ENCODE measurements at regions not wholly inside any gene's neighbourhood (a gene's known extent, or its start where the extent isn't known, plus 50 kb on each side); places are given as distances from the start of the nearest gene placed in this dataset.

- no peak for DNase-seq
These were observed 52.0 kb upstream of the RPL11 start for GRCh38 chr1:23639460-23640095.

- no peak for DNase-seq
These were observed 52.8 kb upstream of the RPL11 start for GRCh38 chr1:23638786-23639241.

DNA sequence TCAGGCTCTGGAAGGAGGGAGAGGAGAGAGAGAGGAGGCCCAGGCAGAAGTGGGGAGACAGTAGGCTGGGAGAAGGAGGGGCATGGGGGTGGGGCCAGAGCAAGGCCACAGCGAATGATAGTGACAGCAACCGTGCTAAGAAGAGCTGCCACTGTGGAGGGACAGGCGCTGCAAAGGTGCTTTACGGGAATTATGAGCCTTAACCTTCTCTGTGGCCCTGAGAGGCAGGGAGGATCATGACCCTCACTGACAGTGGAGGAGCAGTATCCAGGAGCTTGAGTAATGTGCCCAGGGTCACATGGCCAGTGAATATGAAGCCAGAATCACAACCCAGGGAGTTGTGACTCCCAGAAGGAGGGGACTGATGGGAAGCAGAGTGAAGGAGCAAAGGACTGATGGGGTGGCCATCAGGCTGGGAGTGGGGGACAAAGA lies 53.4 kb upstream of the RPL11 start:
- no peak for DNase-seq

GRCh38 chr1:23636009-23636408 lies 55.6 kb upstream of the RPL11 start:
- DNase-seq: no peak

- DNase-seq: peak; percentile 59
These were observed 56.6 kb upstream of the RPL11 start for GRCh38 chr1:23634840-23635651.

GRCh38 chr1:23634518-23634839 lies 57.1 kb upstream of the RPL11 start:
- DNase-seq: no peak

GRCh38 chr1:23632479-23633160 lies 59.0 kb upstream of the RPL11 start:
- no peak for DNase-seq

DNA sequence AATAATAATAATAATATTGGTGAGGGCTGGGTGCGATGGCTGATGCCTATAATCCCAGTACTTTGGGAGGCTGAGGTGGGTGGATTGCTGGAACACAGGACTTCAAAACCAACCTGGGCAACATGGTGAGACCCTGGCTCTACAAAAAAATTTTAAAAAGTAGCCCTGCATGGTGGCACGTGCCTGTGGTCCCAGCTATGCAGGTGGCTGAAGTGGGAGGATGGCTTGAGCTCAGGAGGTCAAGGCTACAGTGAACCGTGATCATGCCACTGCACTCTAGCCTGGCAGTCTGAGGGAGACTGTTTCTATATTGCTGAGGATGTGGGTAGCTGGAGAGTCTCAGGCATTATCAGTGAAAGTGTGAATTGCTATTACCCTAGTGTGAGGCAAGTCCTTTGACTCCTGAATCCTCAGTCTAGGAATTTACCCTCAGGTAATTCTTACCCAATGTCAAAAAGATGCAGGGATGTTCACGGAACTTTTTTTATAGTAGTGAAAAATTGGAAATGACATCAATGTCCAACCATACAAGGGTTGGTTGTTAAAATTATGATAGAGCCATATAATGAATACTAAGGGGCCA lies 61.8 kb upstream of the RPL11 start:
- DNase-seq: no peak

DNA sequence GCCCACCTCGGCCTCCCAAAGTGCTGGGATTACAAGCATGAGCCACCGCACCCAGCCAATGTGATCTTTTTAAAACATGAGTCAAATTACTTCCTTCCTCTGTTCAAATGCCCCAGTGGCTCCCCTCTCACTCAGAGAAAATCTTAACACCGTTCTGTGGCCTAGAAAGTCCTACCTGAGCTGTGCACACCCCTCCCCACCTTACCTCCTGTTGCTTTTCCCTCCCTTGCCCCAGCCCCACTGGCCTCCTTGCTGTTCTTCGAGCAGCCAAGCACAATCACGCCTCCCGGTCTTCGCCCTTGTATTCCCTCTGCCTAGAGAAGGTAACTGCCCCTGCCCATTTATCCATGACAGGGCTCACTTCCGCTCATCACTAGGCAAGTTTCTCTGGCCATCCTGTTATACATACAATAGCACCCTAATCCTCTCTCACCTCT lies 62.6 kb upstream of the RPL11 start:
- no peak for DNase-seq

- peak; percentile 51 for DNase-seq
These were observed 64.4 kb upstream of the RPL11 start for GRCh38 chr1:23627069-23627735.

DNA sequence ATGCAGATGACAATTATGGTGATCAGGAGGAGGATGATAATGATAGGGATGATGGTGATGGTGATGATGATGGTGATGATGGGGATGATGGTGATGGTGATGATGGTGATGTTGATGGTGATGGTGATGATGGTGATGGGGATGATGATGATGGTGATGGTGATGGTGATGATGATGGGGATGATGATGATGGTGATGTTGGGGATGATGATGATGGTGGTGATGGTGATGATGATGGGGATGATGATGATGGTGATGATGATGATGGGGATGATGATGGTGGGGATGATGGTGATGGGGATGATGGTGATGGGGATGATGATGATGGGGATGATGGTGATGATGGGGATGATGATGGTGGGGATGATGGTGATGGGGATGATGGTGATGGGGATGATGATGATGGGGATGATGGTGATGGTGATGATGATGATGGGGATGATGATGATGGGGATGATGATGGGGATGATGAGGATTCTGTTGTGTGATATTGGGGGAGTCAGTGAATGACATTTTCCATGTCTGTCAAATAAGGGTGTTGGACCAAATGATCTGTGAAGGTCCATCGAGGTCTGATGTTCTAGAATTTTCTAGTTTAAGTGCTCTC lies 65.6 kb upstream of the RPL11 start:
- DNase-seq: no peak

GRCh38 chr1:23625459-23625858 lies 66.1 kb upstream of the RPL11 start:
- no peak for DNase-seq

GRCh38 chr1:23624440-23624839 lies 65.1 kb upstream of the ID3 start:
- no peak for DNase-seq

- DNase-seq: no peak
These were observed 63.0 kb upstream of the ID3 start for GRCh38 chr1:23622284-23622683.

- DNase-seq: no peak
These were observed 61.3 kb upstream of the ID3 start for GRCh38 chr1:23620605-23621004.

DNA sequence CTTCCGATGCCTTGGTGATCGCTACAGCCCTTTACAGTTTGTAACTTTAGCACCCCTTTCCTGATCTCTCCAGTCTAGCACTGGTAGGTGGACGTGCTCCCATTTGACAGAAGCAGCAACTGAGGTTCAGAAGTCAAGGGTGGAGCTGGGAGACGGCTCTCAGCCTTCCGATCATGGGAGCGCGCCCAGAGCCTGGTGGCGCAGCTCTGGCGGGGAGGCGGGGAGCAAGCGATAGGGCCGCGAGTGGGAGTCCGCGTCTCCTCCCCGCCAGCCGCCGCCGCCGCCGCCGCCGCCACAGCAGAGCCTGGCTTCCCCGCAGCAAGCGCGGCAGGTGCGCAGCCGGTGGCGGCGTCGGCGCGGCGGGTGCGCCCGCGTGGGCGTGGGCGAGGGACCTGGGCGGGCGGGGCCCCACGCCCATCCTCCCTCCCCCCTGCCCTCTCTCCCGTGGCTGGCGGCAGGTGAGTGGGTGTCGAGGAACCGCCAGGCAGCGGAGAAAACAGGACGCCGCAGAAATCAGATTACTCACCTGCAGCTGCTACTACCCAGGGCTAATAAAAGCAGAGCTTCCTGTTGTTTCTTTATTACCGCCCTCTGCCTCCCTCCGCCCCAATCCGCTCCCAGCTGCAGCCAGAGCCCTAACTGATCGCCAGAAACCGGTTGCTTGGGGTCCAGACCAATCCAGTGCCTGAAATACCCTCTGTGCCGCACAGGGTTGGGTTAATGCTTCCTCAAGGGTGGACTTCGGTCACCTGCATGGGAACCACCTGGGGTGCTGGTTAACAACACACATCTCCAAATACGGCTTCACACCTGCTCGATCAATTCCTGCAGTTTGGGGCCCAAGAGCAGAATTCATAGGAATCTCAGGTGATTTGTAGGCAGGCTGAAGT lies 60.2 kb upstream of the ID3 start:
- peak; percentile 88 for DNase-seq

GRCh38 chr1:23618586-23619083 lies 59.3 kb upstream of the ID3 start:
- no peak for DNase-seq

GRCh38 chr1:23617084-23617521 lies 57.8 kb upstream of the ID3 start:
- no peak for DNase-seq

GRCh38 chr1:23616292-23616824 lies 57.1 kb upstream of the ID3 start:
- DNase-seq: no peak

DNA sequence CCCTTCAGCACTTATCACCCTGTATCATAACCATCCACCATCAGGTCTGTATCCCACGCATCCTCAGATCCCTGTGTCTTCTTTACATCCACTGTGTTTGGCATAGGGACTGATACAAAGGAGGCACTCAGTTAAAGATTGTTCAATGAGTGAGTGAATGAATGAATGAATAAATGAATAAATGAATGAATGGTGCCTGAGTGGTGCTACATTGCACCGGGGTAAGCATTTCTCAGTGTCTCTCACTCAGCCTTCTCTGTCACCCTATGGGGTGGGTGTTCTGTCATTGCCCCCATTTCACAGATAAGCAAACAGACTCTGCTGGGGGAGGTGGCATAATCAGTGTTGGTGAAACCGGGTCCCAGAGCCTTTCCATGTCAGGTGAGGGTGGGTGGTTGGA lies 56.6 kb upstream of the ID3 start:
- no peak for DNase-seq

- no peak for DNase-seq
These were observed 56.1 kb upstream of the ID3 start for GRCh38 chr1:23615423-23615822.

Measured in activated T-cell treated with anti-CD3 and anti-CD28 coated beads, Interleukin-2, amount 50 U/mL, for 1 hour (primary cell).